GM23338 (cell line): ENCODE measurements at regions not wholly inside any gene's neighbourhood (a gene's known extent, or its start where the extent isn't known, plus 50 kb on each side); places are given as distances from the start of the nearest gene placed in this dataset.

Experiments used
- ATAC-seq: fragments of 200-7000 bp; cut with Tn5 transposase; 3 replicates; pipeline ENCODE4 v1.9.1; 2020
- DNase-seq: peaks from one replicate; pipeline ENCODE4 v3.0.0-alpha.2; 2015; ENCODE audit warnings: low spot score
- H2AFZ ChIP-seq: fragments of 200-600 bp; sonication (generic); 2 replicates; pipeline ENCODE4 v1.8.0; 2016; ENCODE audit warnings: antibody characterized with exemption, mild to moderate bottlenecking, moderate library complexity
- H3F3A ChIP-seq: fragments of 200-600 bp; sonication (generic); replicated peaks from 2 replicates; pipeline ENCODE4 v1.8.0; 2017; ENCODE audit warnings: antibody characterized with exemption, mixed run types, low read depth
- H3K27ac ChIP-seq: fragments of 200-600 bp; sonication (generic); 2 replicates; pipeline ENCODE4 v1.6.1; 2016; ENCODE audit warnings: low read depth
- H3K27me3 ChIP-seq: fragments of 200-600 bp; sonication (generic); 2 replicates; pipeline ENCODE4 v1.8.0; 2016; ENCODE audit warnings: mild to moderate bottlenecking, mixed run types, moderate library complexity; ENCODE audit not compliant: insufficient read depth
- H3K36me3 ChIP-seq: fragments of 200-600 bp; sonication (generic); 2 replicates; pipeline ENCODE4 v1.8.0; 2016; ENCODE audit warnings: mild to moderate bottlenecking; ENCODE audit not compliant: insufficient read depth
- H3K4me1 ChIP-seq: fragments of 200-600 bp; sonication (generic); 2 replicates; pipeline ENCODE4 v1.8.0; 2016; ENCODE audit warnings: mild to moderate bottlenecking, moderate library complexity; ENCODE audit not compliant: insufficient read depth
- H3K4me2 ChIP-seq: fragments of 200-600 bp; sonication (generic); 2 replicates; pipeline ENCODE4 v1.7.1; 2017; ENCODE audit warnings: mixed run types
- H3K4me3 ChIP-seq: fragments of 200-600 bp; sonication (generic); 2 replicates; pipeline ENCODE4 v1.6.1; 2016; ENCODE audit warnings: mixed run types
- H3K79me2 ChIP-seq: fragments of 200-600 bp; sonication (generic); replicated peaks from 2 replicates; pipeline ENCODE4 v1.8.0; 2017; ENCODE audit warnings: mild to moderate bottlenecking; ENCODE audit not compliant: insufficient read depth
- H3K9me2 ChIP-seq: fragments of 200-600 bp; sonication (generic); 2 replicates; pipeline ENCODE4 v1.8.0; 2017; ENCODE audit not compliant: insufficient read depth
- H4K20me1 ChIP-seq: fragments of 200-600 bp; sonication (generic); replicated peaks from 2 replicates; pipeline ENCODE4 v1.8.0; 2017; ENCODE audit warnings: mild to moderate bottlenecking; ENCODE audit not compliant: insufficient read depth
- H3K27ac Mint-ChIP-seq: 2 replicates; pipeline ENCODE4 v1.8.0; 2020; ENCODE audit warnings: inconsistent platforms, mild to moderate bottlenecking, moderate library complexity, mixed read lengths
- H3K27me3 Mint-ChIP-seq: 3 replicates; pipeline ENCODE4 v1.8.0; 2022; ENCODE audit warnings: low read depth, mild to moderate bottlenecking, moderate library complexity, mixed read lengths, inconsistent platforms; ENCODE audit not compliant: insufficient read depth, poor library complexity
- H3K36me3 Mint-ChIP-seq: 3 replicates; pipeline ENCODE4 v1.8.0; 2021; ENCODE audit warnings: low read depth, mild to moderate bottlenecking, inconsistent platforms, moderate library complexity, mixed read lengths
- H3K4me1 Mint-ChIP-seq: 3 replicates; pipeline ENCODE4 v1.8.0; 2020; ENCODE audit warnings: mild to moderate bottlenecking, inconsistent platforms, mixed read lengths
- H3K4me3 Mint-ChIP-seq: 3 replicates; pipeline ENCODE4 v1.8.0; 2021; ENCODE audit warnings: moderate library complexity, mild to moderate bottlenecking, inconsistent platforms, mixed read lengths
- H3K9me3 Mint-ChIP-seq: 3 replicates; pipeline ENCODE4 v1.8.0; 2020; ENCODE audit warnings: moderate library complexity, mild to moderate bottlenecking, inconsistent platforms, mixed read lengths
- CREB1 ChIP-seq: fragments of 250-450 bp; sonication (Bioruptor Pico); IDR thresholded peaks from 2 replicates; pipeline ENCODE4 v1.5.0; 2020; ENCODE audit warnings: low read depth, mild to moderate bottlenecking, moderate library complexity
- CTCF ChIP-seq, 2 experiments: fragments of 200-600 bp in 1 of 2; sonication (generic) in 1 of 2; conservative IDR thresholded peaks; 2 replicates each; pipeline versions ENCODE4 v1.5.1 to v1.6.1; 2016 to 2017; ENCODE audit warnings: antibody characterized with exemption in 2 of 2, low read depth in 2 of 2, mild to moderate bottlenecking in 2 of 2, moderate library complexity in 1 of 2
- ETS1 ChIP-seq: IDR thresholded peaks from 2 replicates; pipeline ENCODE4 v1.6.1; 2016; ENCODE audit warnings: antibody characterized with exemption
- EZH2 ChIP-seq: fragments of 200-600 bp; sonication (generic); IDR thresholded peaks from one replicate; pipeline ENCODE4 v1.8.0; 2017; ENCODE audit warnings: antibody characterized with exemption, mild to moderate bottlenecking, low read depth; ENCODE audit not compliant: unreplicated experiment
- EZH2phosphoT487 ChIP-seq: fragments of 200-600 bp; sonication (generic); IDR thresholded peaks from one replicate; pipeline ENCODE4 v1.8.1; 2018; ENCODE audit warnings: antibody characterized with exemption; ENCODE audit not compliant: unreplicated experiment
- JUNB ChIP-seq: IDR thresholded peaks from one replicate; pipeline ENCODE4 v1.6.1; 2016; ENCODE audit warnings: antibody characterized with exemption; ENCODE audit not compliant: unreplicated experiment
- NANOG ChIP-seq: IDR thresholded peaks from 2 replicates; pipeline ENCODE4 v1.6.1; 2016; ENCODE audit warnings: antibody characterized with exemption, borderline replicate concordance
- POLR2AphosphoS5 ChIP-seq: IDR thresholded peaks from 2 replicates; pipeline ENCODE4 v1.6.1; 2016; ENCODE audit warnings: antibody characterized with exemption, low read depth
- REST ChIP-seq: IDR thresholded peaks from one replicate; pipeline ENCODE4 v1.6.1; 2018; ENCODE audit warnings: antibody characterized with exemption; ENCODE audit not compliant: unreplicated experiment
- STAT1 ChIP-seq: IDR thresholded peaks from one replicate; pipeline ENCODE4 v1.6.1; 2016; ENCODE audit warnings: antibody characterized with exemption; ENCODE audit not compliant: unreplicated experiment
- ZNF114 ChIP-seq: fragments of 250-450 bp; sonication (Bioruptor Pico); IDR thresholded peaks from 2 replicates; pipeline ENCODE4 v1.5.0; 2020; ENCODE audit warnings: mild to moderate bottlenecking, moderate library complexity
- ZNF331 ChIP-seq: fragments of 250-450 bp; sonication (Bioruptor Pico); IDR thresholded peaks from 2 replicates; pipeline ENCODE4 v1.5.0; 2020; ENCODE audit warnings: low read depth, mild to moderate bottlenecking, moderate library complexity
- ZNF462 ChIP-seq: fragments of 250-450 bp; sonication (Bioruptor Pico); IDR thresholded peaks from 2 replicates; pipeline ENCODE4 v1.5.0; 2020; ENCODE audit warnings: mild to moderate bottlenecking, moderate library complexity

GRCh38 chr4:111812114-111812513 is 333.1 kb upstream of the FAM241A start:
- no peaks in the 10 kb centered on the region for H3K36me3 Mint-ChIP-seq
- H3K4me1 Mint-ChIP-seq = peaks cover 16% of the 10 kb centered on the region
- Histone ChIP-seq H3K4me3 (no peak overlapping the region), H3K4me1 (peaks cover 13% of the 10 kb centered on the region; the same call in 1 of the 2 replicates), H3K9me2 (no peaks in the 10 kb centered on the region), H4K20me1 (peaks cover 4% of the 10 kb centered on the region; the same call in 1 of the 2 replicates), H3K27ac (no peak overlapping the region), H3K4me2 (no peak overlapping the region), H3K36me3 (no peaks in the 10 kb centered on the region), H3K79me2 (no peaks in the 10 kb centered on the region), H3F3A (no peaks in the 10 kb centered on the region), H2AFZ (no peak overlapping the region), H3K27me3 (peaks cover 44% of the 10 kb centered on the region)
- TF ChIP-seq EZH2phosphoT487 (no peak), REST (no peak), STAT1 (no peak), CTCF (conservative IDR thresholded peaks at IDR 0.05; ENCODE audit: low read depth in 2 of 2) (no peak), EZH2 (no peak), POLR2AphosphoS5 (no peak), ZNF462 (CRISPR knock-in tag) (no peak), JUNB (no peak), CREB1 (CRISPR knock-in tag) (no peak), NANOG (no peak), ETS1 (no peak), ZNF331 (CRISPR knock-in tag) (no peak), ZNF114 (CRISPR knock-in tag) (no peak)
- DNase-seq = no peak
- no peak for ATAC-seq
- H3K4me3 Mint-ChIP-seq = no peak overlapping the region
- H3K9me3 Mint-ChIP-seq = peaks cover 10% of the 10 kb centered on the region
- H3K27me3 Mint-ChIP-seq = peaks cover 27% of the 10 kb centered on the region
- no peak overlapping the region for H3K27ac Mint-ChIP-seq
